Neural cell (in vitro differentiated cells): ENCODE measurements at regions not wholly inside any gene's neighbourhood (a gene's known extent, or its start where the extent isn't known, plus 50 kb on each side); places are given as distances from the start of the nearest gene placed in this dataset.
A peak's percentile ranks its signal among the peaks of the same experiment; 100 is the strongest.

ENCODE experiments used
- H2AFZ ChIP-seq: fragments of 200-600, 300-800 bp; sonication (generic), shearing (Covaris generic); 2 replicates; pipeline ENCODE4 v1.6.0; 2014; ENCODE audit warnings: low read depth, mild to moderate bottlenecking, antibody characterized with exemption, low read length, moderate library complexity
- H3F3A ChIP-seq: fragments of 200-600 bp; shearing (Covaris generic); 2 replicates; pipeline ENCODE4 v1.6.1; 2016; ENCODE audit warnings: mild to moderate bottlenecking, moderate library complexity, mixed read lengths, antibody characterized with exemption, low read length; ENCODE audit not compliant: insufficient read depth, poor library complexity, severe bottlenecking
- H3K27ac ChIP-seq: fragments of 200-600, 300-800 bp; sonication (generic), shearing (Covaris generic); 2 replicates; pipeline ENCODE4 v1.5.1; 2014; ENCODE audit warnings: mild to moderate bottlenecking, low read length, moderate library complexity
- H3K27me3 ChIP-seq: fragments of 300-800, 200-600 bp; sonication (generic), shearing (Covaris generic); 2 replicates; pipeline ENCODE4 v1.6.0; 2014; ENCODE audit warnings: mild to moderate bottlenecking, low read depth, low read length, moderate library complexity; ENCODE audit not compliant: insufficient read depth
- H3K36me3 ChIP-seq: fragments of 300-800, 200-600 bp; sonication (generic), shearing (Covaris generic); 2 replicates; pipeline ENCODE4 v1.5.1; 2014; ENCODE audit warnings: mild to moderate bottlenecking, antibody characterized with exemption, low read length, moderate library complexity; ENCODE audit not compliant: insufficient read depth
- H3K4me2 ChIP-seq: fragments of 300-800, 200-600 bp; sonication (generic), shearing (Covaris generic); 2 replicates; pipeline ENCODE4 v1.6.0; 2014; ENCODE audit warnings: mild to moderate bottlenecking, low read length
- H3K4me3 ChIP-seq: fragments of 300-800, 200-600 bp; sonication (generic), shearing (Covaris generic); 2 replicates; pipeline ENCODE4 v1.5.1; 2014; ENCODE audit warnings: mild to moderate bottlenecking, low read length, moderate library complexity
- H3K79me2 ChIP-seq: fragments of 200-600 bp; shearing (Covaris generic); replicated peaks from 2 replicates; pipeline ENCODE4 v1.6.0; 2014; ENCODE audit warnings: mild to moderate bottlenecking, low read length, moderate library complexity; ENCODE audit not compliant: insufficient read depth
- H3K9ac ChIP-seq: fragments of 300-800, 200-600 bp; sonication (generic), shearing (Covaris generic); 2 replicates; pipeline ENCODE4 v1.6.1; 2016; ENCODE audit warnings: mild to moderate bottlenecking, low read length, mixed read lengths
- H3K9me2 ChIP-seq: fragments of 200-600 bp; shearing (Covaris generic); 2 replicates; pipeline ENCODE4 v1.6.1; 2016; ENCODE audit warnings: mild to moderate bottlenecking, low read length, mixed read lengths; ENCODE audit not compliant: insufficient read depth
- H3K9me3 ChIP-seq: fragments of 200-600, 300-800 bp; sonication (generic), shearing (Covaris generic); 2 replicates; pipeline ENCODE4 v1.6.1; 2016; ENCODE audit warnings: mild to moderate bottlenecking, mixed run types, low read length, moderate library complexity, mixed read lengths
- H4K20me1 ChIP-seq: fragments of 200-600 bp; shearing (Covaris generic); 2 replicates; pipeline ENCODE4 v1.6.1; 2016; ENCODE audit warnings: mild to moderate bottlenecking, mixed run types; ENCODE audit not compliant: insufficient read depth
- EP300 ChIP-seq: fragments of 450-650 bp; conservative IDR thresholded peaks from 2 replicates; pipeline ENCODE4 v1.6.1; 2014; ENCODE audit warnings: antibody characterized with exemption, mild to moderate bottlenecking, moderate library complexity; ENCODE audit not compliant: poor library complexity, severe bottlenecking
- EZH2 ChIP-seq: fragments of 200-600, 300-800 bp; shearing (Covaris generic), sonication (generic); IDR thresholded peaks from 2 replicates; pipeline ENCODE4 v1.6.1; 2014; ENCODE audit warnings: antibody characterized with exemption, low read length, borderline replicate concordance, mild to moderate bottlenecking; ENCODE audit not compliant: insufficient read depth, poor library complexity, severe bottlenecking
- MXI1 ChIP-seq: fragments of 450-650 bp; conservative IDR thresholded peaks from 2 replicates; pipeline ENCODE4 v1.6.1; 2014; ENCODE audit warnings: antibody characterized with exemption, mild to moderate bottlenecking; ENCODE audit not compliant: poor library complexity, severe bottlenecking
- POLR2AphosphoS5 ChIP-seq: IDR thresholded peaks from 2 replicates; pipeline ENCODE4 v1.6.1; 2012
- RAD21 ChIP-seq: fragments of 450-650 bp; conservative IDR thresholded peaks from 2 replicates; pipeline ENCODE4 v1.6.1; 2014; ENCODE audit warnings: antibody characterized with exemption, mild to moderate bottlenecking, moderate library complexity
- REST ChIP-seq: IDR thresholded peaks from 2 replicates; pipeline ENCODE4 v1.6.1; 2012; ENCODE audit warnings: borderline replicate concordance
- SMC3 ChIP-seq: fragments of 450-650 bp; conservative IDR thresholded peaks from 2 replicates; pipeline ENCODE4 v1.6.1; 2014; ENCODE audit warnings: antibody characterized with exemption, mild to moderate bottlenecking, moderate library complexity; ENCODE audit not compliant: poor library complexity
- TAF1 ChIP-seq: IDR thresholded peaks from 2 replicates; pipeline ENCODE4 v1.6.1; 2012; ENCODE audit warnings: low read depth
- TF ChIP-seq, protein P1 (sequence below): fragments of 450-650 bp; IDR thresholded peaks from 2 replicates; pipeline ENCODE4 v1.5.1; 2014; ENCODE audit warnings: antibody characterized with exemption, mild to moderate bottlenecking, moderate library complexity; ENCODE audit not compliant: poor library complexity, severe bottlenecking

DNA sequence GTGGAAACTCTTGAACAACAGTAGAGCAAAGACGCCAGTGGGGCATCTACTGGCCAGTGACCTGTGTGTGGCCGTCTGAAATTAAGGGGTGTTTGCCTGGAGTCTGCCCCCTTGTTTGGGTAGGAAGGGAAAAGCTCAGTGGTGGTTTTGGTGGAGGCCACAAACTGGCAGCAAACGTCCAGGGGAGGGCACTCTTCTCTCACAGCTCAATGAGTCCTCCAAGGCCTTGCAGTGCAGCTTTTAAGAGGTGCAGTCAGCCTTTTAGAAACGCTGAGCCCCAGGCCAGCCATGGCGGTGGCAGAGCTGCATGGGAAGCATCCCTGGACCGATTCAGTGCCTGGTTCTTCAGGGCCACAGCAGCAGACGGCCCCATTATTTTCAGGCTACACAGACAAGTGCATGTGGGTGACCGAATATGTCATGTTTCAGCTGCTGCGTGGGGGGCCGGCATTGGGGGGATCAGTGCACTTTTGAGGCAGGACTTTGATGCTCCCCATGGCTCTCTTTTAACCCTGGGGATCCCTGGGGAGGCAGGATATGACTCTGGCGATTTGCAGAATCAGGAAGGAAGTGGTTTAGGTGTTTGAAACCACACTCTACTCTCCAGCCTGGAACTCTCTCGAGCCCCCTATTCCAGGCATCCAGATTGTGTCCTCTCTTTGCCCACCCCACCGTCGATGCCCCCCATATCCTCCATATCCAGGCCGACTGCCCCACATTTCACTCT lies 414.0 kb downstream of the PRDM2 start:
- Histone ChIP-seq H3K36me3 (no peaks in the 10 kb centered on the region), H3K27ac (no peak overlapping the region), H3K4me3 (no peak overlapping the region), H3K9me2 (no peaks in the 10 kb centered on the region), H3K9ac (no peak overlapping the region), H4K20me1 (no peaks in the 10 kb centered on the region), H2AFZ (no peak overlapping the region), H3K4me2 (no peak overlapping the region), H3K79me2 (no peaks in the 10 kb centered on the region), H3K9me3 (no peaks in the 10 kb centered on the region), H3K27me3 (no peaks in the 10 kb centered on the region), H3F3A (no peaks in the 10 kb centered on the region)
- TF ChIP-seq EP300 (no peak), REST (no peak), RAD21 (peak; percentile 90), SMC3 (peak; percentile 94)
- TF ChIP-seq, protein P1, sequence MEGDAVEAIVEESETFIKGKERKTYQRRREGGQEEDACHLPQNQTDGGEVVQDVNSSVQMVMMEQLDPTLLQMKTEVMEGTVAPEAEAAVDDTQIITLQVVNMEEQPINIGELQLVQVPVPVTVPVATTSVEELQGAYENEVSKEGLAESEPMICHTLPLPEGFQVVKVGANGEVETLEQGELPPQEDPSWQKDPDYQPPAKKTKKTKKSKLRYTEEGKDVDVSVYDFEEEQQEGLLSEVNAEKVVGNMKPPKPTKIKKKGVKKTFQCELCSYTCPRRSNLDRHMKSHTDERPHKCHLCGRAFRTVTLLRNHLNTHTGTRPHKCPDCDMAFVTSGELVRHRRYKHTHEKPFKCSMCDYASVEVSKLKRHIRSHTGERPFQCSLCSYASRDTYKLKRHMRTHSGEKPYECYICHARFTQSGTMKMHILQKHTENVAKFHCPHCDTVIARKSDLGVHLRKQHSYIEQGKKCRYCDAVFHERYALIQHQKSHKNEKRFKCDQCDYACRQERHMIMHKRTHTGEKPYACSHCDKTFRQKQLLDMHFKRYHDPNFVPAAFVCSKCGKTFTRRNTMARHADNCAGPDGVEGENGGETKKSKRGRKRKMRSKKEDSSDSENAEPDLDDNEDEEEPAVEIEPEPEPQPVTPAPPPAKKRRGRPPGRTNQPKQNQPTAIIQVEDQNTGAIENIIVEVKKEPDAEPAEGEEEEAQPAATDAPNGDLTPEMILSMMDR = peak; percentile 82

- no peaks in the 10 kb centered on the region for H3K9me3 ChIP-seq
- no peak overlapping the region for H3K4me3 ChIP-seq
- no peak overlapping the region for H3K27ac ChIP-seq
- no peaks in the 10 kb centered on the region for H3K79me2 ChIP-seq
- H2AFZ ChIP-seq = no peak overlapping the region
- H3F3A ChIP-seq = no peaks in the 10 kb centered on the region
- no peaks in the 10 kb centered on the region for H4K20me1 ChIP-seq
- H3K36me3 ChIP-seq = no peaks in the 10 kb centered on the region
- no peak overlapping the region for H3K9ac ChIP-seq
- TF ChIP-seq POLR2AphosphoS5 (no peak), TAF1 (no peak), REST (no peak), MXI1 (no peak), RAD21 (no peak), SMC3 (no peak), EZH2 (no peak), EP300 (no peak)
- TF ChIP-seq, protein P1 = no peak
- H3K27me3 ChIP-seq = no peaks in the 10 kb centered on the region
- H3K9me2 ChIP-seq = no peaks in the 10 kb centered on the region
- no peak overlapping the region for H3K4me2 ChIP-seq
Measured at GRCh38 chr1:14115976-14116375, 416.0 kb downstream of the PRDM2 start.
